Left lung (tissue), 4 donors: ENCODE measurements at regions not wholly inside any gene's neighbourhood (a gene's known extent, or its start where the extent isn't known, plus 50 kb on each side); places are given as distances from the start of the nearest gene placed in this dataset.

ENCODE experiments used
- ATAC-seq: fragments of 200-7000 bp; cut with Tn5 transposase; one replicate; pipeline ENCODE4 v1.9.1; 2020; ENCODE audit warnings: moderate library complexity
- DNase-seq, 4 donors: peaks; one replicate each; pipeline ENCODE4 v3.0.0-alpha.2; 2013 to 2020
- H3K27ac ChIP-seq, 2 donors: fragments of 200-600 bp; sonication (generic) in 1 of 2; one replicate each; pipeline versions ENCODE4 v1.5.0 to v1.8.0; 2020 to 2021
- H3K27me3 ChIP-seq, 2 donors: fragments of 200-600 bp; sonication (generic) in 1 of 2; one replicate each; pipeline versions ENCODE4 v1.5.0 to v1.8.0; 2020 to 2021
- H3K36me3 ChIP-seq, 2 donors: fragments of 200-600 bp; sonication (generic) in 1 of 2; one replicate each; pipeline versions ENCODE4 v1.5.0 to v1.8.0; 2020 to 2021
- H3K4me1 ChIP-seq, 2 donors: fragments of 200-600 bp; one replicate each; pipeline ENCODE4 v1.8.0; 2021
- H3K4me3 ChIP-seq, 2 donors: fragments of 200-600 bp; sonication (generic) in 1 of 2; one replicate each; pipeline versions ENCODE4 v1.5.0 to v1.8.0; 2020 to 2021; ENCODE audit warnings: mild to moderate bottlenecking in 1 of 2
- H3K9me3 ChIP-seq, 2 donors: fragments of 200-600 bp; sonication (generic) in 1 of 2; one replicate each; pipeline versions ENCODE4 v1.5.0 to v1.8.0; 2020 to 2021
- intact Hi-C, 2 donors: fragments of 100-400 bp; cut with DNase I; formaldehyde crosslinking; loops; one replicate each; pipeline versions ENCODE4 v1.11.2 to v1.14.2; 2022
- TF ChIP-seq, protein P1 (sequence below), 2 donors: fragments of 200-600 bp; sonication (generic) in 1 of 2; IDR thresholded peaks; one replicate each; pipeline versions ENCODE4 v1.5.0 to v1.8.0; 2021; ENCODE audit warnings: antibody characterized with exemption in 2 of 2
- donor health status: DM: no; HTN: yes; CAD: no.
- donor health status: DM: no; HTN: no; CAD: no.

DNA sequence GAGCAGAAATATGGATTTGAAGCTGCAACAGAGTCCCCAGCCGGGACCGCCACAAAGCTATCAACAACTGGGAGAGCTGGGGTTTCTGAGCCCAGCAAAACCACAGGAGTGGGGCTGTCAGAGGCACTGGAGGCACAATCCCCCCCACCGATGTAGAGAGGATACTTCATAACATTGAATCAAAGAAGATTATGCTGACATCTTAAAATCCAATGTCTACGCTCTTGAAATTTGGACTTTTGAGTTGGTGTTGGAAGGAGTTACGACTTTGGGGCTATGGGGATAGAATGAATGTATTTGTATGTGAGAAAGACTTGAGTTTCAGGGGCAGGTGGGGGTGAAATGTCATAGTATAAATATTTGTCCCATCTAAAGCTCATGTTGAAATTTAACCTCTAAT lies 1121.6 kb upstream of the CDH8 start:
- intact Hi-C loops = no loop called here
- no peak overlapping the region for H3K27ac ChIP-seq
- TF ChIP-seq, protein P1, sequence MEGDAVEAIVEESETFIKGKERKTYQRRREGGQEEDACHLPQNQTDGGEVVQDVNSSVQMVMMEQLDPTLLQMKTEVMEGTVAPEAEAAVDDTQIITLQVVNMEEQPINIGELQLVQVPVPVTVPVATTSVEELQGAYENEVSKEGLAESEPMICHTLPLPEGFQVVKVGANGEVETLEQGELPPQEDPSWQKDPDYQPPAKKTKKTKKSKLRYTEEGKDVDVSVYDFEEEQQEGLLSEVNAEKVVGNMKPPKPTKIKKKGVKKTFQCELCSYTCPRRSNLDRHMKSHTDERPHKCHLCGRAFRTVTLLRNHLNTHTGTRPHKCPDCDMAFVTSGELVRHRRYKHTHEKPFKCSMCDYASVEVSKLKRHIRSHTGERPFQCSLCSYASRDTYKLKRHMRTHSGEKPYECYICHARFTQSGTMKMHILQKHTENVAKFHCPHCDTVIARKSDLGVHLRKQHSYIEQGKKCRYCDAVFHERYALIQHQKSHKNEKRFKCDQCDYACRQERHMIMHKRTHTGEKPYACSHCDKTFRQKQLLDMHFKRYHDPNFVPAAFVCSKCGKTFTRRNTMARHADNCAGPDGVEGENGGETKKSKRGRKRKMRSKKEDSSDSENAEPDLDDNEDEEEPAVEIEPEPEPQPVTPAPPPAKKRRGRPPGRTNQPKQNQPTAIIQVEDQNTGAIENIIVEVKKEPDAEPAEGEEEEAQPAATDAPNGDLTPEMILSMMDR (IDR thresholded peaks at IDR 0.05) = no peak
- no peak overlapping the region for H3K4me3 ChIP-seq
- no peaks in the 10 kb centered on the region for H3K9me3 ChIP-seq
- H3K36me3 ChIP-seq = no peaks in the 10 kb centered on the region
- DNase-seq = no peak
- H3K27me3 ChIP-seq = no peaks in the 10 kb centered on the region
- ATAC-seq = no peak
- H3K4me1 ChIP-seq = no peaks in the 10 kb centered on the region

DNA sequence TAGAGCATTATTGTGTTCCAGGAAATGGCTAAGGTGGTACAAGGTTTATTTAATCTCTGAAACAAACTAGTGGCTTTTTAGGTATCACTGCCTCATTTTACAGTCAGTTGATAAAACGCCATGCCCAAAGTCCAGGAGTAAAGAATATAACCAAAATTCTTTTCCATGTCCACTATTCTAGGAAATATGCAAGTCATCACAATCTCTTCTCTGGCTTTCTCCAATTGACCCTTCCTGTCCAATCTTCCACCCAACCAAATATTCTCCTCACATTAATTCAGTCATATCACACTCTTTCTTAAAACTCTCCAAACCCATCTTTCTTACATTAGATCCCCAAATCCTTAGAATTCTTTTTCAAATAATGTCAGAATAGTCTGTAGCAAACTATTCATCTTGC lies 1110.0 kb upstream of the CDH8 start:
- intact Hi-C loops = no loop called here

DNA sequence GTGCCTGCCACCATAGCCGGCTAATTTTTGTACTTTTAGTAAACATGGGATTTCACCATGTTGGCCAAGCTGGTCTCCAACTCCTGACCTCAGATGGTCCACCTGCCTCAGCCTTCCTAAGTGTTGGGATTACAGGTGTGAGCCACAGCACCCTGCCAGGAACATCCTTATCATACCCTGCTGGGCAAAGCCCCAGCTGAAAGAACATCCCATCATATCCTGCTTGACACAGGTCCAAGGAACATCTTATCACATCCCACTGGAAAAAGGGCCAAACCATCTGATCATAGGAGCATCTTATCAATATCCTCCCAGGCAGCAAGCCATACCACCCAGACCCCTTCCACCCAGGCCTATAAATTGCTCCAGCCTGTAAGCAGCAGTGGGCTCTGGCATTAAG lies 1109.2 kb upstream of the CDH8 start:
- H3K27me3 ChIP-seq = no peaks in the 10 kb centered on the region
- no peaks in the 10 kb centered on the region for H3K4me1 ChIP-seq
- ATAC-seq = no peak
- no peak for DNase-seq
- no peaks in the 10 kb centered on the region for H3K36me3 ChIP-seq
- intact Hi-C loops = no loop called here
- no peak overlapping the region for H3K27ac ChIP-seq
- H3K9me3 ChIP-seq = peaks cover 0 to 5% of the 10 kb centered on the region in 2 donors
- H3K4me3 ChIP-seq = no peak overlapping the region
- TF ChIP-seq, protein P1 (IDR thresholded peaks at IDR 0.05) = no peak

More for the DNA sequence above, 1110.0 kb upstream of the CDH8 start:
- Histone ChIP-seq H3K27ac (no peak overlapping the region), H3K27me3 (no peaks in the 10 kb centered on the region), H3K9me3 (peaks cover 0 to 5% of the 10 kb centered on the region in 2 donors), H3K36me3 (no peaks in the 10 kb centered on the region), H3K4me3 (no peak overlapping the region), H3K4me1 (no peaks in the 10 kb centered on the region)
- DNase-seq (no peak), ATAC-seq (no peak)
- TF ChIP-seq, protein P1 (IDR thresholded peaks at IDR 0.05) = no peak

DNA sequence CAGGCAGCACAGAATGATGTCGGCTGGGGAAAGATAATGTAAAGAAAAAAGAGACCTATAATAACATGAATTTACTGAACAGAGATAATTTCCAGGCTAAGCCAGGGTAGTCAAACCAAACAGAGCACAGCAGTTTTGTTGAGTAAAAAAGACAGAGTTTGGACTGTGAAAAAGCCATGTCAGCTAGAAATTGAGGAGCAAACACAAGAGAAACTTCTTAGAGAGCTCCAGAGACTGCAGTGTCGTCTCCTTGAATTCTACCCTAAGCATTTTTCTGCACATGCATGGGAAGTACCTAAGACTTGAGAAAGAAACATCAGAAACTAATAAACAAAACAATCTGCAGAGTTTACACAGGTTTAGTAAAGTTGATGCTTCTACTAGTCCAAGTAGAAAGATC lies 1098.8 kb upstream of the CDH8 start:
- no peaks in the 10 kb centered on the region for H3K9me3 ChIP-seq

DNA sequence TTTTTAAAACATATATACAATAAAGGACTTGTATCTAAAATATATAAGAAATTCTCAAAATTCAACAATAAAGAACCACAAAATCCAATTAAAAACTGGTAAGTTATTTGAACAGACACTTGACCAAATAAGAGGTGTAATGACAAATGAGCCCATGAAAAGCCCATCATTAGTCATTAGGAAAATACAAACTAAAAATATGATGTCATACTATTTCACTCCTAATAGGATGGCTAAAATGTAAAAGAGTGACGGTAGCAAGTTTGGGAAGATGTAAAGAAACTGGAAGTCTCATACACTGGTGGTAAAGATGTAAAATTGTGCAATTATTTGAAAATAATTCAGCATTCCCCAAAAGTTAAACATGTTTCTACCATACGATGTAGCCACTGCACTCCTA lies 1095.3 kb upstream of the CDH8 start:
- Histone ChIP-seq H3K36me3 (no peaks in the 10 kb centered on the region), H3K27me3 (no peaks in the 10 kb centered on the region), H3K4me1 (no peaks in the 10 kb centered on the region), H3K9me3 (peaks cover 0 to 13% of the 10 kb centered on the region in 2 donors), H3K4me3 (no peak overlapping the region), H3K27ac (no peak overlapping the region)
- ATAC-seq = no peak
- TF ChIP-seq, protein P1 (IDR thresholded peaks at IDR 0.05) = no peak
- intact Hi-C loops = no loop called here
- DNase-seq = no peak

More for the DNA sequence above, 1098.8 kb upstream of the CDH8 start:
- DNase-seq (no peak), ATAC-seq (no peak)
- TF ChIP-seq, protein P1 (IDR thresholded peaks at IDR 0.05) = no peak
- no peak overlapping the region for H3K4me3 ChIP-seq
- intact Hi-C loops = no loop called here
- H3K36me3 ChIP-seq = no peaks in the 10 kb centered on the region
- H3K27me3 ChIP-seq = no peaks in the 10 kb centered on the region
- no peaks in the 10 kb centered on the region for H3K4me1 ChIP-seq
- no peak overlapping the region for H3K27ac ChIP-seq
